ENCODE measurements at regions not wholly inside any gene's neighbourhood (a gene's known extent, or its start where the extent isn't known, plus 50 kb on each side); places are given as distances from the start of the nearest gene placed in this dataset.

DNA sequence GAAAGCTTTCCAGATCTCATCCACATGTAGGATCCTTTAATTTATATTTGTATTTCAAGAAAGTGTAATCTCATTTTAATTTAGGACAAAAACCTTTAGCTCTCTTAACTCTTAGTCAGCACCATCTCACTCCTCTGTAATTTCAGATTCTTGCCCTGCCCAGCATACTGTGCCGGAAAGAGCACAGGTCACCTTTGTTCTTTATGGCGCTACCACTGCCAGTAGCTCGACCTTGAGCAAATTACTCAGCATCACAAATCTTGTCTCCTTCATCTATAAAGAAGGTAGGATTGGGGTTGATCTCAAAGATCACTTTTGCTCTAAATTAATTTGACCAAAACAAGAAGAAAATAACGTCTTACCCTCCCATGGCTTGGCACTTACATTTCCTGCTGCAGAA is 56.1 kb upstream of the ZC3H11B start:
- no peak overlapping the region for H3K27ac Mint-ChIP-seq (ENCODE audit: low read depth, unreplicated experiment)
- no peak for DNase-seq (ENCODE audit: unreplicated experiment)
- no TSS peak for BruUV-seq (replicated peaks)
- POLR2A ChIA-PET = no interaction called here
- TF ChIP-seq, protein P1, sequence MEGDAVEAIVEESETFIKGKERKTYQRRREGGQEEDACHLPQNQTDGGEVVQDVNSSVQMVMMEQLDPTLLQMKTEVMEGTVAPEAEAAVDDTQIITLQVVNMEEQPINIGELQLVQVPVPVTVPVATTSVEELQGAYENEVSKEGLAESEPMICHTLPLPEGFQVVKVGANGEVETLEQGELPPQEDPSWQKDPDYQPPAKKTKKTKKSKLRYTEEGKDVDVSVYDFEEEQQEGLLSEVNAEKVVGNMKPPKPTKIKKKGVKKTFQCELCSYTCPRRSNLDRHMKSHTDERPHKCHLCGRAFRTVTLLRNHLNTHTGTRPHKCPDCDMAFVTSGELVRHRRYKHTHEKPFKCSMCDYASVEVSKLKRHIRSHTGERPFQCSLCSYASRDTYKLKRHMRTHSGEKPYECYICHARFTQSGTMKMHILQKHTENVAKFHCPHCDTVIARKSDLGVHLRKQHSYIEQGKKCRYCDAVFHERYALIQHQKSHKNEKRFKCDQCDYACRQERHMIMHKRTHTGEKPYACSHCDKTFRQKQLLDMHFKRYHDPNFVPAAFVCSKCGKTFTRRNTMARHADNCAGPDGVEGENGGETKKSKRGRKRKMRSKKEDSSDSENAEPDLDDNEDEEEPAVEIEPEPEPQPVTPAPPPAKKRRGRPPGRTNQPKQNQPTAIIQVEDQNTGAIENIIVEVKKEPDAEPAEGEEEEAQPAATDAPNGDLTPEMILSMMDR (IDR thresholded peaks at IDR 0.05; ENCODE audit: unreplicated experiment) = no peak
- H3K4me1 Mint-ChIP-seq (ENCODE audit: insufficient read depth, unreplicated experiment) = no peaks in the 10 kb centered on the region
- intact Hi-C loops (cut with micrococcal nuclease) = no loop called here
- no peak overlapping the region for H3K4me3 Mint-ChIP-seq (ENCODE audit: unreplicated experiment)
- H3K9me3 Mint-ChIP-seq (ENCODE audit: unreplicated experiment) = no peaks in the 10 kb centered on the region
- peaks cover 59% of the 10 kb centered on the region for H3K27me3 Mint-ChIP-seq (ENCODE audit: insufficient read depth, unreplicated experiment)
- no peaks in the 10 kb centered on the region for H3K36me3 Mint-ChIP-seq (ENCODE audit: insufficient read depth, unreplicated experiment)
- CTCF ChIA-PET = interaction anchor here (0.6 to 1.5 kb wide), 2 partner anchors 8 to 101 kb away, joined by 4 to 6 read pairs; no protein-coding TSS in a partner anchor

DNA sequence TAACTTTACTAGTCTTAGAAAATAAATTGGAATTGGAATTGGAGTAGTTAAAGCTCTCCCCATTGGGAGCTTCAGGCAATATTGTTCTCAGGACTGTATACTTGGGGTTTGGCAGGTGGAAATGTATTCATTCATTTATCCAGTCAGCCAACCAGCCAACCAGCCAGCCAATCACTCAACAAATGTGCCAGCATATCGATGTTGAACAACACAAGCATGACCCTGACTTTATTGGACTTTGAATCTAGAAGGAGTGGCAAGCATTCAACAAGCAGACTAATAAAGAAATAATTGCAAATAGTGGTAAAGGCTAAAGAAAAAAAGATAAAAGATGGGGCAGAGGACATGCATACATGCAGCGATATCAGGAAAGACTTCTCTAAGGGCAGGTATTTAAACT is 55.5 kb upstream of the ZC3H11B start:
- TF ChIP-seq, protein P1 (IDR thresholded peaks at IDR 0.05; ENCODE audit: unreplicated experiment) = no peak
- intact Hi-C loops (cut with micrococcal nuclease) = no loop called here
- Mint-ChIP-seq H3K9me3 (ENCODE audit: unreplicated experiment) (no peaks in the 10 kb centered on the region), H3K36me3 (ENCODE audit: insufficient read depth, unreplicated experiment) (no peaks in the 10 kb centered on the region), H3K27ac (ENCODE audit: low read depth, unreplicated experiment) (no peak overlapping the region), H3K4me3 (ENCODE audit: unreplicated experiment) (no peak overlapping the region), H3K27me3 (ENCODE audit: insufficient read depth, unreplicated experiment) (peaks cover 63% of the 10 kb centered on the region), H3K4me1 (ENCODE audit: insufficient read depth, unreplicated experiment) (peaks cover under 1% of the 10 kb centered on the region)
- BruUV-seq (replicated peaks) = no TSS peak
- ChIA-PET POLR2A (no interaction called here), CTCF (interaction anchor here (0.6 to 1.5 kb wide), 3 partner anchors 9 to 596 kb away, joined by 3 to 6 read pairs (median 5); no protein-coding TSS in a partner anchor)
- DNase-seq (ENCODE audit: unreplicated experiment) = no peak

DNA sequence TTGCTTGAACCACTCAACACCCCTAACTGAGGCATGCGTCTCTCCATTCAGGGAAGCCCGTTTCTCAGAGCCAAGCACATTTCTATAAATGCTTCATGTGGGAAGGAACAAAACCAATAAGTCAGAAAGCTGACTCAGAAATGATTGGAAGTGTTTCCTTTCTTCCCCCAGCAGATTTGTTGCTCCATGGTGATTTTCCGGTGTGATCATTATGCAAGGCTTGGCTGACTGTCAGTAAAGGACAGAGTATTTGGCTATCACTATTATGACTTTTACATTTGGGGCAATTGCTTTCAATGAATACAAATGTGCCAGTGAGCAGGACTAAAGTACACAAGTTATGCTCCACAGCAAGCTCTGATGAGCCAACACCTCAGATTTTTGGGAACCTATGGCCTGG is 53.3 kb upstream of the ZC3H11B start:
- TF ChIP-seq, protein P1 (IDR thresholded peaks at IDR 0.05; ENCODE audit: unreplicated experiment) = no peak
- peaks cover 61% of the 10 kb centered on the region for H3K27me3 Mint-ChIP-seq (ENCODE audit: insufficient read depth, unreplicated experiment)
- no peak overlapping the region for H3K4me3 Mint-ChIP-seq (ENCODE audit: unreplicated experiment)
- no TSS peak for BruUV-seq (replicated peaks)
- no peaks in the 10 kb centered on the region for H3K9me3 Mint-ChIP-seq (ENCODE audit: unreplicated experiment)
- POLR2A ChIA-PET = no interaction called here
- H3K27ac Mint-ChIP-seq (ENCODE audit: low read depth, unreplicated experiment) = no peak overlapping the region
- CTCF ChIA-PET = interaction anchor here (0.6 to 1.2 kb wide), 2 partner anchors 10 to 1322 kb away, joined by 4 to 5 read pairs; no protein-coding TSS in a partner anchor
- peak; percentile 79 for DNase-seq (ENCODE audit: unreplicated experiment)
- peaks cover 10% of the 10 kb centered on the region for H3K4me1 Mint-ChIP-seq (ENCODE audit: insufficient read depth, unreplicated experiment)
- intact Hi-C loops (cut with micrococcal nuclease) = no loop called here
- no peaks in the 10 kb centered on the region for H3K36me3 Mint-ChIP-seq (ENCODE audit: insufficient read depth, unreplicated experiment)

DNA sequence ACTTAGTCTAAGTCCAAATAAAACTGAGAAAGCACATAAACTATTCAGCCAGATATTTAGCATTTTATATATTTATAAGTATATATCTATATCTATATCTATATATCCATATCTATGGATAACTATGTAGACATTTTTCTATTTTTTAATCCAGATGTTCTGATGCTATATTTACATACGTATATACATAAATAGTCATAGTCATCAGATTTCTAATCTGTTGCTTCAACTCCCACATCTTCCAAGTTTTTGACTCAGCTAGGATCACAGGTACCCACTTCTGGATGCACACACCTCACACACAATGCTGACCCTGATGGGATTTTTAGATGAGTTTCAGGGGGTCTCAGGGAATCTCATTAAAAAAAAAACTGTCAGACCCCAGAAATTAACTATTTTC is 52.2 kb upstream of the ZC3H11B start:
- Mint-ChIP-seq H3K4me3 (ENCODE audit: unreplicated experiment) (no peak overlapping the region), H3K27ac (ENCODE audit: low read depth, unreplicated experiment) (no peak overlapping the region), H3K36me3 (ENCODE audit: insufficient read depth, unreplicated experiment) (no peaks in the 10 kb centered on the region), H3K4me1 (ENCODE audit: insufficient read depth, unreplicated experiment) (peaks cover 10% of the 10 kb centered on the region), H3K27me3 (ENCODE audit: insufficient read depth, unreplicated experiment) (peaks cover 57% of the 10 kb centered on the region), H3K9me3 (ENCODE audit: unreplicated experiment) (no peaks in the 10 kb centered on the region)
- intact Hi-C loops (cut with micrococcal nuclease) = no loop called here
- ChIA-PET POLR2A (no interaction called here), CTCF (no interaction called here)
- TF ChIP-seq, protein P1 (IDR thresholded peaks at IDR 0.05; ENCODE audit: unreplicated experiment) = no peak
- BruUV-seq (replicated peaks) = no TSS peak
- DNase-seq (ENCODE audit: unreplicated experiment) = no peak

Measured in MCF 10A (cell line).